GM21529 (cell line): ENCODE measurements at regions not wholly inside any gene's neighbourhood (a gene's known extent, or its start where the extent isn't known, plus 50 kb on each side); places are given as distances from the start of the nearest gene placed in this dataset.

Experiments used
- ATAC-seq: cut with Tn5 transposase; IDR thresholded peaks from one replicate; pipeline ENCODE4 v1.9.1; 2021; ENCODE audit not compliant: unreplicated experiment

DNA sequence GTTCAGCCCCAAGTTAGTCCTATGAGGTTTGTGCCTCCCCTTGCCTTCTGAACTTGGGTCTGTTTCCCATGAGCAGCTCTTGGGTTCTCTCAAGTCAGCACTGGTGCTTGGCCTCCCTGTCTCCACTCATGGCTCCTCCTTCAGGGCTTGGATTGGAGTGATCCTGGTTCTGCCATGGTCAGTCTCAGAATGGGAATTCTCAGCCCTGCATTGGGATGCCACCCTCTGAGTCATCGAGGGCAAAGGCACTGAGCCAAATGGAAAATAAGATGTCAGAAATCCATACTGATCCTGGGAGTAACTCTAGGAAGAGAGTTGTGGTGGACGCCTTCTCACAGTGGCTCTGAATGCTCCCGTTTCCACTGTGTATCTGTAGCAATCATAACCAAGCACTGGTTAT, 233.4 kb upstream of the HABP2 start:
- no peak for ATAC-seq

DNA sequence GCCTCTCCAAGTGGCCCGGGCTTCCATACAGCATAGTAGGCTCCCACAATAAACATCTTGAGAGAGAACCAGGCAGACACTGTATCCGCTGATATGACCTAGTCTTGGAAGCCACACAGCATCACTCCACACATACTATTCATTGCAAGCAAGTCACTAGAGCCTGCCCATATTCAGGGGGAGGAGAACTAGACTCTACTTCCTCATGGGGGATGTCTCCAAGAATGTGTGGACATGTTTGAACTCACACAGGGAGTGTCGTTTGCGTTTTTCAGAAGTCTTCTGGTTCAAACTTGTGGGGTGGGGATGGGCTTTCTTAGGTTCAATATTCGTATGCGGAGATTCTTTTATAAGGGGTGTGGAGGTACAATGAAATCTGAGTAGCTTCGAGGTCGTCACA, 232.6 kb upstream of the HABP2 start:
- ATAC-seq, result no peak

DNA sequence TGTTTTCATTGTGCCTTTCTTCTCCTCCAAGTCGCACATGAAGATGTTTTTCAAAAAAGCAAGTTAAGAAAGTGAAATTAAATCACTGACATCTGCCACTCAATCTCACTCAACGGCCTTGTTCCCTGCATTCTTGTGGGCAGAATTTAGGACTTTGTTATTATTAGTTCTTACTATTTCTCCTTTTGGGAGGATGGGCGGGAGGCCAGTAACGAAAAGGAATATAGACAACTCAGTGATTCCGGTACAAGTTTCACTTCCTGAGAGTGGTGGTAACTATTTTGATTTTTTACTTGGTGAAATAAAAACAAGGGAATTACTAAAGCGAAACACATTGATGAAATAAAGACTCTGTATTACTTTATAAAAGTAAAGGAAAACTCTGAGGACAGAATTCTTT, 231.9 kb upstream of the HABP2 start:
- no peak for ATAC-seq

DNA sequence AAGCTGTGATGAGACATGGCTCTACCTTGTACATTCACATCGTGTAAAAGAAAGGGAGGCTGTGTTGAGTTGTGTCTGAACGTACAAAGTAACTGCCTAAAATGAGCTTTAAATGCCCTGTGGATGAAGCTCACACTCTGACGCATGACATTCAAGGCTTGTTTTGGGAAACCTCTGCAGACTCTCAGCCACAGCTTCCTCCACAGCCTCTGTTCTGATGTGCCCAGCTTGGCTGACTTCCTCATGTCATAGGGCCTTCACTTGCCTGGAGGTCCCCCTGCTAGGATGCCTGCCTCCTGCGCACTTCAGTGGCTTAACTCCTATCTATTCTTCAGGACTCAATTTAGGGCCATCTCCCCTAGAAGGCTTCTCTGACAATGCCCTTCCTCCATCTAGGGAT, 230.0 kb upstream of the HABP2 start:
- ATAC-seq, result no peak

DNA sequence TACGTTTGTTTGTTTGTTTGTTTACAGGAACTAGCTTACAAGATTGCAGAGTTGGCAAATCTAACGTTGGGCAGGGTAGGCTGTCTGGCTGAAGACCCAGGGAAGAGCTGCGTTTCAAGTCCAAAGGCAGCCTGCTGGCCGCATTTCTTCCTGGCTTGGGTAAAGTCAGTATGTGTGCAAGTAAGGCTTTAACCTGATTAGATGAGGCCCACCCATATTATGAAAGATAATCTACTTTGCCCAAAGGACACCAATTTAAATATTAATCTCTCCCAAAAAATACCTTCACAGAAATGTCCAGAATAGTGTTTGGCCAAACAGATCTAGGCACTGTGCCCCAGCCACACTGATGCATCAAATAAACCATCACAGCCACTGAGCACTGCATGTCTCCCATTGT, 228.9 kb upstream of the HABP2 start:
- ATAC-seq, result no peak

DNA sequence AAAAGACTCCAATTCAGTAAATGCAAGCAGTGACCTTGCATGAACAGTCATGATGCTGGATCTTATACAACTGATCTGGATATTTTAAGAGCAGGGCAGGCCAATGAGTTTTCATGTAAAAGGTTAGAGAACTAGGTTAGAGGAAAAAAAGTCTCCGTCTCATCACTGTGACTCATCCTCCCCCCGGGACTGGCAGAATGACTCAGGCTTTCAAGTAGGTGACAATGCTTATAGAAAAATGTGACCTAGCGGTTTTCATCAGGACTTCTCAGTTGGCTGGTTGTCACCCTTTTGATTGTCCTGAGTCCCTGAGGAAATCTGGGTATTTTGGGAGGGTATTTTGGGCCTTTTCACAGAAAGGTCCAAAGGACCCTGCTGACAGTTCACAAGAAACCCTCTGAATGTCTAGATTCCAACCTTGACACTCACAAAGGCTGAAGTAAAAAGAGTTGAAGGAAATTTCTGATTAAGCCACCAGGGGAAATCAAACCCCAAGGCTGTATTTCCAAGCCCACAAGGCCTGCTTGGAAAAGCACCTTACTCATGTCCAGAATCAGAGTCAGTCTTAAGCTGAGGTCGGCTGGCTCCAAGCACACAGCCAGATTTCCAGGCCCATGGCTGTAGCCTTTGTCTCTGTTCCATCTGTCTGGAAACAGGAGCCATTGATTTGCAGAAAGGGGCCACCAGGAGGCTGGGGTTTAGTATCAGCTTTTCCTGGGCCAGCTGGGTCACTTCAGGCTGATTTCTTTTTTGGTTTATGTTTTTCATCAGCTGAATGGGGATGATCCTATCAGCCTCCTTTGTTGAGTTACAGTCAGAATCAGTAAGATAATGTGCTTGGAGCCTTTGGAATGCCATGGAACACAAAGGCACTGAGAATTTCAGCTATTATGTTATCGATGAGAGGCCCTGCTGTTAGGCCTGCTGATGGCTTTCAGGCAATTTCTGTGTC, 226.4 kb upstream of the HABP2 start:
- peak; percentile 90 for ATAC-seq

DNA sequence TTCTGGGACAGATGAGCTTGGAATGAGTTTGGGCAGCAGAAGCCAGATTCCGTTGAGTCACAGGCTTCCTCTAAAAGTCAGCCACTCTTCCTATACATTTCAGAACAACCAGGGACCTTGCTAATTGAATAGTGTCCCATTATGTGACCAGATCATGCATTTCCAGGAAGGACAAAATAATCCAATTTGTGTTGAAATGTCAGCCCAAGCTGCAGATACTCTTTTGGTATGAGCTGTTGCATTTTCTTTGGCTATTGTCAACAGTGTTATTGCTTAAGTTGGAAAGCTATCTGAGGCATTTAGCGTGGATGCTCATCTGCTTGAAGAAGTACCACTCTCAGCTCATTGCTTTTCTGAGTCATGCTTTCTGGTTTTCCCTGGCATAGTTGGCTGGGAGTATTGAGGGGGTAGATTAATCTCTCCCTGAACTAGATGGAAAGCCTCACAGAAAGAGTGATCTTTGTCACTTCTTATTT, 223.7 kb upstream of the HABP2 start:
- no peak for ATAC-seq

DNA sequence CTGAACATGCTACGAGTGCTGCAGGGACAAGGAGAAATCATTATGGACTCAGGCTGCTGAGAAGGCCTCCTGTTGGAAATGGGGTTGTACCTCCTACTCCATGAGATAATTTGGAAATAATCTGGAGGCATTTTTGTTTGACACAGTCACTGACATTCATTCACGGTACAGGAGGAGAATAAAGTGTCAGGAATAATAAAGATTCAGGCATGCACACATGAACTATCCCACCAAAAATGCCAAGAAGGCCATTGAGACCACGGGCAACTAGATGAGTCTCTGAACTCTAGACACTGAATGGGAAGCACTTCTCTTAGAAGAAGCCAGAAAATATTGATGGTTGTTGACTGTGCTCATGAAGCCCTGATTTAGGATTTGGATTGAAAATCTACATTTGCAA, 220.9 kb upstream of the HABP2 start:
- no peak for ATAC-seq

DNA sequence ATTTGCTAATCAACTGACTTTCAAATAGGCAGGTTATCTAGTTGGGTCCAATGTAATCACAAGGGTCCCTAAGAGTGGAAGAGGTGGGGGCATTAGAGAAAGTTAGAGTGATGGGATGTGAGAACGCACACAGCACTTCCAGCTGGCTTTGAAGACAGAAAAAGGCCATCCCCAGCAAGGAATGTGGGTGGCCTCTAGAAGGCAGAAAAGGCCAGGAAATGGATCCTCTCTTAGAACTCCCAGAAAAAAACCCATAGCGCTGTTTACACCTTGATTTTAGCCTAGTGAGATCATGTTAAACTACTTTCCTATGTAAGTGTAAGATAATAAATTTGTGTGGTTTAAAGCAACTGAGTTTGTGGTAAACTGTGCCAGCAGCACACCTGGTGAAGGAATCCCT, 219.5 kb upstream of the HABP2 start:
- no peak for ATAC-seq

DNA sequence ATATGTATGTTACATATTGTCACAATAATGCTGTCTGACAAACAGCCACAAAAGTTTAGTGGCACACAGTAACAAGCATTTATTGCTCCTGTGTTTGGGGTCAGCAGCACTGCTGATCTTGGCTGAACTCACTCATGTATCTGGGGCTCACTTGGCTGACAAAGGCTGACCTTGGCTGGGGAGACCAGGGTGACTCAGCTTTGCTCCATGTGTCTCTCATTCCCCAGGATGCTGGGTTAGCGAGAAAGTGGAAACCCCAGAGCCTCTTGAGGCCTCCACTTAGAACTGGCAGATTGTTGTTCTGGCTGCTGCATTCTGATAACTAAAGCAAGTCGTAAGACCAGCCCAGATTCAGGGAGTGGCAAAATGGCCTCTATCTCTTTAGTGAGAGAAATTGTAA, 217.3 kb upstream of the HABP2 start:
- ATAC-seq, result no peak

DNA sequence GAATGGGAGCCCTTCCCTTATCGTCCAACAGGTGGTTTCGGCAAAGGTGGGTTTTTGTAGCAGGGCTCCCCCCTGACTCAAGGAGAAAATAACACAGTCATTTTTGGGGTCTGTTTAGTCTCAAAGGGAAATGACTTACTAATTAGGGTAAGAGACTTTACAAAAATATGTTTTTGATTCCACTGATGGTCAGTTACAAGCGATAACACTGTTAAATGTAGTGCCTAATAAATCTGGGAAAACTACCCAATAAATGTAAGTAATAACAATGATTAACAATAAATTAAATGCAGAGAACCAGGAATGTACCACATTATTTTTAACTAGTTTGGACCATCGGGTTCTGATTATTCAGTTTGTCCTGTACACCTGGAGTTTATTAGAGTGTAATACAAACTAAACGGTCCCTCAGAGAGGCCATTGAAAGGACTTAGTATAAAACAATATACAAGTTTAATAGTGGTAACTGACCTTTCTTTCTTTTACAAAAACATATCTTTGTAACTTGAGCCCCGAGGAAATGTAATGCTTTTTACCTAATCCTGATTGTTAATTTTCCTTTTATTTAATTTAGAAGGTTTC, 216.2 kb upstream of the HABP2 start:
- ATAC-seq, result no peak

DNA sequence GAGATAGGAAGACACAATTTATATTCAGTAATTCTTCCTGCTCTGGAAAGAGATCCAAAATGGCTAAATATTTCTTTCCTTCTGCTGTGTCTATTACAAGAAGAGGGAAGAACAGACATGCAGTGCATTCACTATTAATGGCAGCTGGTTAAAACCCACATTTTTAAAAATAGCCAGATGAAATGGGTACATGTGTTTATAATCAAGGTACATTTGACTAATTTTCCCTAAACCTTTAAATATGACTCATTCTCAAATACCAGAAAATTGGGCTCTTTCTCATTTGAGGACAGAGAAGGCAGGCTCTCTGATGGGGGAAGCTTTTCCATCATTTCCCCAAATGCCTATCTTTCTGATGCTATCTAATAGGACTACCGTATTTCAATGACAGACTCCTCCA, 215.7 kb upstream of the HABP2 start:
- no peak for ATAC-seq

DNA sequence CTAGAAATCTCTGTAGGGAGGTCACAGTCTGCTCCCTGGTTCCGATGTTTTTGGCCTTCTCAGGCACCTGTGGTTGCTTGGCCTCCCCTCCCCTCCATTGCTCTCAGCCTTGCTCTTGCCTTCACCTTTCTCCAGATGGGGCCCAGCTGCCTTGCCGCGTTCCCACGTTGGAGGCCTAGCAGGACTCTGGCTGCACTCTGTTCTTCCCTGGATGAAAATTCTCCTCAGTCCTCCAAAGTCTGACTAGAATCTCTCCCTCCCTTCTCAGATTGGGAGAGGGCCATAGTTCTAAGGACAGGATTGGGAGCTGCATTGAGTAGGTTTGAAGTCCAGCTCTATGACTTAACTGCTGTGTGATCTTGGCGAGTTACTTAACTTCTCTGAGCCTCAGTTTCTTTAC, 213.7 kb upstream of the HABP2 start:
- ATAC-seq, result no peak

DNA sequence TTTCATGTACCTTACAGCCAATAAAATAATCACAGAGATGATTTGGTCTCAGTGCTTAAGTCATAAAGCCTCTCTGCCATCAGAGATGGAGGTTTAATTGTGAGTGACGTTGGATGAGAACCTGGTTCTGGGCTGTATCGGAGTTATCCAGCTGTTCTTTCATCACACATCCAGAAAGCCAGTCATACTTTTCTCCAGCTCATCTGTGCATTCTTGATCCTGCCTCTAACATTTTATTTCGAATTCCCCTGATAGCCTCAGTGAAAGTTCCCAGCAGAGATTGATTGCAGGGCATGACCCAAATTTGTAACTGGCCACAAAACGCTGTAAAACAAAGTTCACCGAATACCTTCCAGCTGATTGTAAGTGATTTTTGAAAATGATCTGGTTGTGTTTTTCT, 212.6 kb upstream of the HABP2 start:
- no peak for ATAC-seq

DNA sequence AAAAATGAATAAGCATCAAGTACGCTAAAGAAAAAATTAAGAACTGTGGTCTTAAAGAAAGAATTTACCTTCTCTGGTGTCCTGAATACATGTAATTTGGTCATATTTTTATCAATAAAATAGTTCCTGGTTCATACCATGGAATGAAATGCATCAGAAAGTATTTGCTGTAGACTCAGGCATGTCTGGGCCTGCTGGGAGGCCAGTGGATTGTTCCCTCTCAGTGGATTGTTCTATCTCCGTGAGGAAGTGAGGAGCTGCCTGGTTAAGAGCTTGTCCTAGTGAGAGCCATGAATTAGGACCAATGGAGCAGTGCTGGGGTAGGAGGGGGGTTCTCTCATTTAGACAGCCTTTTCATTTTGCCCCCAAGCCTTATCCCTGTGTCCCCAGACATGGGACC, 211.7 kb upstream of the HABP2 start:
- no peak for ATAC-seq

DNA sequence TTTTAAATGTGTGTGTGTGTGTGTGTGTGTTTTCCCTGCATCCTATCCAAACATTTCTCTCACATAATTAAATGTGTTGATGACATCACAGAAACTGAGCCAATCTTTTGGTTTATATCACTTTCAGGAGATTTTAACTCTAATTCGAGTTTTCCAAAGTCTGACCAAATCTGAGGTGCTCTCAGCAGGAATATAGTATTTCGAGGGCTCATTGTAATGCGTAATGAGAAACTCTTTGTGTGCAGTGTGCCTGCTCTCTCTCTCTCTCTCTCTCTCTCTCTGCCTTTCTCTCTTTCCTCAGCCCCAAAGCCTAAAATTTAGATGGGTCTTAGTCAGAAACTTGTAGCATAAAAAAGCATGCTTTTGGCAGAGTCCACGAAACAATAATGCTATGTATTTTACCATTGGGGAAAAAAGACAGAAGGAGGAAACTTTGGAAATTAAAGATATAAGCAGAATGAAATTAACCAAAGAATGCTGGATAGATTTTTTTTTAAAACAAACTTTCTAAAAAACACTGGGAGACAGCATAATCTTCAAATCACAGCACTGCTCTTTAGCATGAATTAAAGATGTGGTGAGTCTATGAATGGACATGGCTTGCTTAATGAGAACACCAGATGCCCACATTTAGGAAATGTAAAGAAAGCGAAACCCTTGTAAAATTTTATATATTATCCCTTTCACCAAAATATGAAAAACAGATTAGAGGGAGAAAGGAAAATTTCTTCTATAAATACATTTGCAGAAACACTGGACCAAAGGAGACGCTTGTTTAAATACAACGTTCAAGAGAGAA, 206.8 kb upstream of the HABP2 start:
- no peak for ATAC-seq

DNA sequence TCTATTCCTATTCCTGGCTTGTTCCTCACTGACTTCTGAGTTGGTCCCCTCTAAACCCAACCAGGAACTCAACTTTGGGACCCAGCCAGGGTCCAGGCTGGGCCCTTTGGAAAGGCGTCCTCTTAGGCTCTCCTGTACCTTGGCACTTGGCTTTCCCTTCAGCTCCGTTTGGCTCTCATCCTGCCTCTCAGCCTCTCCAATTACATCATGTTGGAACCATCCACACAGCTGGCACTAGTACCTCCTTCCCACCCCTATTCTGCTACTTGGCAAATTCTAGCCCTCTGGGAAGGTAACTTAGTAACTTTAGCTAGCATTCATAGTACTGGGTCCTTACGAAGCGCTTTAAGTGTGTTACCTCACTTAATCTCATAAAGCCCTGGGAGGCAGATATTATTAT, 205.3 kb upstream of the HABP2 start:
- ATAC-seq, result no peak

DNA sequence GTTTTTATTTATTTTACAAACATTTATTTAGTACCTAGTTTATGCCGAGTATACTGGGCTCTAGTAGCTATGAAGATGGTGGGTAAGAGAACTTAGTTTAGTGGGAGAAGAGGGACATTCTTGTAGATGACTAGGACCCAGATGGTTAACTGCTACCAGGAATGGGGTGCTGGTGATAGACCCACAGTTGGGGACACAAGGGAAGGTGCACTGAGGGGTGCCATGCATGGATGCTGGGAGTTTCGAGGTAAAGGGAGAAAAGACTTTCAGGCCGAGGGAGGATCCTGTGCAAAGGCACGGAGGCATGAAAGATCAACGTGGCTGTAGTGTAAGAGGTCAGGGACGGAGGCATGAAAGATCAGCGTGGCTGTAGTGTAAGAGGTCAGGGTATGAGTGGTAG, 204.2 kb upstream of the HABP2 start:
- ATAC-seq, result no peak

DNA sequence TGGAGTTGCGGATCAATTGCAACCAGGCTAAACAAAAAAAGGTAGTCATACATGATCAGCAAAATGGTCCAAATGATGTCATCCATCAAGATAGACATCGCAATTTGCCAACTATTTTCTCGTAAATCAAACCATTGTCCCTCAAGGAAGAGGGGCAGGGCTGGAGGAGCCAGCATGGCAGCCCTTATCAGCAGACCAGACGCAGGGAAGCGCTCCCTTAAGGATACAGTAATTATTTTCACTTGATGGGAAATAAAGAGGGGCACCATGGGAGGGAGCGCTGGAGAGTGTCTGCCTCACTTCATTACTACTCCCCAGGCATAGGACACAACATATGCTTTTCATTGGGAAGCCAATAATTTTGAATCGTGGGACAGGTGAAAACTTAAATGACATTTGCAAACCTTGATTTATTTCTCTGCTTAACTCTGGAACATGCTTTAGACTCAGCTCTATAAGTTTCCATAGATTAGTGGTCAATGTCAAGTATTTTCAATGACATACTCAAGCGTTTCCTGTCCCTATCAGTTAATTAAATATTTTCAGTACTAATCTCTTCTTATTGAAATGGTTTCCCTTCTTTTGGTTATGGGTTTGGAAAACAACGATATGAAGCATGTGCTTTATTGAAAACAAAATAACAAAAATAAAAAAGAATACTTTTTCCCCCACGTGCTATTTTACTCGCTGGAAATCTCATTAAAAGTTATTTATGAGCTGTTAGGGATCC, 202.4 kb upstream of the HABP2 start:
- no peak for ATAC-seq

DNA sequence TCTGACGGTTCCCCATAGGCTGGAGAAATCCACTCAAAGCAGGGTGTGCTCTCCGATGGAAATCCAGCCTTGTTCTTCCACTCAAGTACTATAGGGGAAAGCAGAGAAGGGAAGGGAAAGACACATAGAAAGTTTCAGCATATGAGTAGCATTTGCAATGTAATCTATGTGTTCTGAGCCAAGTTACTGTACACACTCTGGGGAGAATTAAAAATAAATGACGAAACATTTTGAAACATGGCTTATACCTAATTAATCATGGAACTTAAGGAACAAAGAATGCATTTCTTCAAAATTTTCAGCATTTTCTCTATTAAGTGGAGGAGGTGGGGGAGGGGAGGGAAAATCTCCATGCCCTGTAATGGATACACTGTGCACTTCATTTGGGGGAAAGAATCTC, 198.1 kb upstream of the HABP2 start:
- no peak for ATAC-seq
